NOMO-1 treated with DMSO at 0.1 percent for 48 hours (cell line): ENCODE measurements at regions not wholly inside any gene's neighbourhood (a gene's known extent, or its start where the extent isn't known, plus 50 kb on each side); places are given as distances from the start of the nearest gene placed in this dataset.
A peak's percentile ranks its signal among the peaks of the same experiment; 100 is the strongest.

Source experiments
- DNase-seq: peaks from one replicate; lab custom pipeline; 2025; ENCODE audit not compliant: unreplicated experiment; lab: John Stamatoyannopoulos, UW

- no peak for DNase-seq
Observed at GRCh38 chr5:135236228-135236907, 162.7 kb downstream of the MACROH2A1 start.

- DNase-seq = no peak
Observed at GRCh38 chr5:135235551-135236227, 163.3 kb downstream of the MACROH2A1 start.

GRCh38 chr5:135234666-135235401 lies 164.2 kb downstream of the MACROH2A1 start:
- no peak for DNase-seq

GRCh38 chr5:135234242-135234641 lies 164.8 kb downstream of the MACROH2A1 start:
- no peak for DNase-seq

GRCh38 chr5:135233477-135233876 lies 165.6 kb downstream of the MACROH2A1 start:
- no peak for DNase-seq

GRCh38 chr5:135232958-135233357 lies 166.1 kb downstream of the MACROH2A1 start:
- DNase-seq = no peak

GRCh38 chr5:135231289-135231688 lies 167.7 kb downstream of the MACROH2A1 start:
- DNase-seq = no peak

GRCh38 chr5:135230251-135230925 lies 168.6 kb downstream of the MACROH2A1 start:
- peak; percentile 48 for DNase-seq

- DNase-seq = no peak
Observed at GRCh38 chr5:135229679-135230132, 169.3 kb downstream of the MACROH2A1 start.

GRCh38 chr5:135229122-135229521 lies 169.9 kb downstream of the MACROH2A1 start:
- DNase-seq = no peak

- DNase-seq = no peak
Observed at GRCh38 chr5:135228222-135228621, 170.8 kb downstream of the MACROH2A1 start.

- DNase-seq = no peak
Observed at GRCh38 chr5:135227064-135228022, 171.7 kb downstream of the MACROH2A1 start.

- DNase-seq = peak; percentile 35
Observed at GRCh38 chr5:135225856-135226560, 173.0 kb downstream of the MACROH2A1 start.

- DNase-seq = peak; percentile 64
Observed at GRCh38 chr5:135223891-135224625, 175.0 kb downstream of the MACROH2A1 start.

GRCh38 chr5:135223404-135223803 lies 175.6 kb downstream of the MACROH2A1 start:
- DNase-seq = no peak

- DNase-seq = no peak
Observed at GRCh38 chr5:135222771-135223170, 176.3 kb downstream of the MACROH2A1 start.

GRCh38 chr5:135222171-135222681 lies 176.8 kb downstream of the MACROH2A1 start:
- no peak for DNase-seq

GRCh38 chr5:135221696-135222095 lies 177.3 kb downstream of the MACROH2A1 start:
- no peak for DNase-seq

GRCh38 chr5:135221187-135221473 lies 177.9 kb downstream of the MACROH2A1 start:
- DNase-seq = no peak
